Neuron (in vitro differentiated cells): ENCODE measurements at regions not wholly inside any gene's neighbourhood (a gene's known extent, or its start where the extent isn't known, plus 50 kb on each side); places are given as distances from the start of the nearest gene placed in this dataset.
"Not testable (repeated sequence)": the region's sequence is repeated elsewhere in the genome, so short reads cannot be mapped to it uniquely, and the experiment has no call there.

Experiments used
- H2AFZ ChIP-seq: one replicate; pipeline ENCODE4 v1.6.1; 2013; ENCODE audit warnings: low read depth, mild to moderate bottlenecking, inconsistent platforms, low read length, moderate library complexity
- H3K27me3 ChIP-seq: one replicate; pipeline ENCODE4 v1.6.1; 2013; ENCODE audit warnings: low read length; ENCODE audit not compliant: insufficient read depth
- H3K36me3 ChIP-seq: one replicate; pipeline ENCODE4 v1.6.1; 2013; ENCODE audit warnings: low read length; ENCODE audit not compliant: insufficient read depth
- H3K4me1 ChIP-seq: one replicate; pipeline ENCODE4 v1.6.1; 2013; ENCODE audit warnings: low read length; ENCODE audit not compliant: insufficient read depth
- H3K4me3 ChIP-seq: 2 replicates; pipeline ENCODE4 v1.5.1; 2013; ENCODE audit warnings: mild to moderate bottlenecking, low read length, moderate library complexity
- H3K9me3 ChIP-seq: one replicate; pipeline ENCODE4 v1.6.1; 2013; ENCODE audit warnings: low read length

GRCh38 chr4:149194061-149194460 lies 621.6 kb downstream of the IQCM start:
- Histone ChIP-seq H3K36me3 (no peaks in the 10 kb centered on the region), H3K9me3 (no peaks in the 10 kb centered on the region), H3K27me3 (no peaks in the 10 kb centered on the region), H3K4me3 (no peak overlapping the region), H3K4me1 (no peaks in the 10 kb centered on the region), H2AFZ (no peak overlapping the region)

- no peaks in the 10 kb centered on the region for H3K9me3 ChIP-seq
- no peaks in the 10 kb centered on the region for H3K27me3 ChIP-seq
- no peak overlapping the region for H3K4me3 ChIP-seq
These were observed 627.9 kb downstream of the IQCM start for GRCh38 chr4:149187726-149188125.

GRCh38 chr4:149183638-149184037 lies 632.0 kb downstream of the IQCM start:
- no peak overlapping the region for H3K4me3 ChIP-seq
- no peaks in the 10 kb centered on the region for H3K27me3 ChIP-seq
- H3K36me3 ChIP-seq = no peaks in the 10 kb centered on the region
- H3K9me3 ChIP-seq = no peaks in the 10 kb centered on the region
- H3K4me1 ChIP-seq = no peaks in the 10 kb centered on the region
- H2AFZ ChIP-seq = no peak overlapping the region

More at GRCh38 chr4:149187726-149188125, 627.9 kb downstream of the IQCM start:
- Histone ChIP-seq H3K36me3 (no peaks in the 10 kb centered on the region), H3K4me1 (no peaks in the 10 kb centered on the region), H2AFZ (no peak overlapping the region)

GRCh38 chr4:149181459-149181858 lies 634.2 kb downstream of the IQCM start:
- H3K4me3 ChIP-seq, H3K4me1 ChIP-seq, H3K9me3 ChIP-seq, H3K27me3 ChIP-seq, H3K36me3 ChIP-seq, H2AFZ ChIP-seq: not testable (repeated sequence)

GRCh38 chr4:149176039-149176438 lies 639.6 kb downstream of the IQCM start:
- Histone ChIP-seq H2AFZ (no peak overlapping the region), H3K9me3 (no peaks in the 10 kb centered on the region), H3K27me3 (no peaks in the 10 kb centered on the region), H3K4me3 (no peak overlapping the region), H3K36me3 (no peaks in the 10 kb centered on the region), H3K4me1 (no peaks in the 10 kb centered on the region)

GRCh38 chr4:149175549-149175948 lies 640.1 kb downstream of the IQCM start:
- H3K27me3 ChIP-seq = no peaks in the 10 kb centered on the region
- no peaks in the 10 kb centered on the region for H3K4me1 ChIP-seq
- no peaks in the 10 kb centered on the region for H3K36me3 ChIP-seq
- H3K4me3 ChIP-seq = no peak overlapping the region
- H3K9me3 ChIP-seq = no peaks in the 10 kb centered on the region
- H2AFZ ChIP-seq = no peak overlapping the region

GRCh38 chr4:149173241-149174013 lies 642.2 kb downstream of the IQCM start:
- H3K4me1 ChIP-seq = no peaks in the 10 kb centered on the region
- no peaks in the 10 kb centered on the region for H3K27me3 ChIP-seq
- H3K4me3 ChIP-seq = no peak overlapping the region
- no peaks in the 10 kb centered on the region for H3K9me3 ChIP-seq
- no peaks in the 10 kb centered on the region for H3K36me3 ChIP-seq
- H2AFZ ChIP-seq = no peak overlapping the region

- no peaks in the 10 kb centered on the region for H3K27me3 ChIP-seq
- H3K36me3 ChIP-seq = no peaks in the 10 kb centered on the region
- H3K4me3 ChIP-seq = no peak overlapping the region
- H3K9me3 ChIP-seq = no peaks in the 10 kb centered on the region
- no peak overlapping the region for H2AFZ ChIP-seq
- H3K4me1 ChIP-seq = peaks cover 23% of the 10 kb centered on the region
These were observed 647.0 kb downstream of the IQCM start for GRCh38 chr4:149168645-149169044.

GRCh38 chr4:149166876-149167275 lies 648.8 kb downstream of the IQCM start:
- Histone ChIP-seq H3K27me3 (no peaks in the 10 kb centered on the region), H3K4me3 (no peak overlapping the region), H2AFZ (no peak overlapping the region), H3K9me3 (no peaks in the 10 kb centered on the region), H3K4me1 (peaks cover 23% of the 10 kb centered on the region), H3K36me3 (no peaks in the 10 kb centered on the region)

GRCh38 chr4:149166365-149166764 lies 649.3 kb downstream of the IQCM start:
- Histone ChIP-seq H3K27me3 (no peaks in the 10 kb centered on the region), H3K4me3 (no peak overlapping the region), H3K36me3 (no peaks in the 10 kb centered on the region), H3K4me1 (peaks cover 23% of the 10 kb centered on the region), H3K9me3 (no peaks in the 10 kb centered on the region), H2AFZ (no peak overlapping the region)

GRCh38 chr4:149164282-149164681 lies 651.4 kb downstream of the IQCM start:
- Histone ChIP-seq H2AFZ (no peak overlapping the region), H3K9me3 (no peaks in the 10 kb centered on the region), H3K4me1 (peaks cover 23% of the 10 kb centered on the region), H3K36me3 (no peaks in the 10 kb centered on the region), H3K27me3 (no peaks in the 10 kb centered on the region), H3K4me3 (no peak overlapping the region)

- Histone ChIP-seq H3K4me1 (peaks cover 17% of the 10 kb centered on the region), H3K27me3 (no peaks in the 10 kb centered on the region), H3K4me3 (no peak overlapping the region), H3K36me3 (no peaks in the 10 kb centered on the region), H3K9me3 (no peaks in the 10 kb centered on the region), H2AFZ (no peak overlapping the region)
These were observed 654.4 kb downstream of the IQCM start for GRCh38 chr4:149161247-149161646.

GRCh38 chr4:149160370-149160769 lies 655.3 kb downstream of the IQCM start:
- H3K4me3 ChIP-seq = no peak overlapping the region
- H3K9me3 ChIP-seq = no peaks in the 10 kb centered on the region
- no peaks in the 10 kb centered on the region for H3K27me3 ChIP-seq
- H2AFZ ChIP-seq = no peak overlapping the region
- H3K4me1 ChIP-seq = peaks cover 15% of the 10 kb centered on the region
- no peaks in the 10 kb centered on the region for H3K36me3 ChIP-seq

- H3K27me3 ChIP-seq = no peaks in the 10 kb centered on the region
- no peak overlapping the region for H3K4me3 ChIP-seq
- no peaks in the 10 kb centered on the region for H3K9me3 ChIP-seq
- H3K4me1 ChIP-seq = peaks cover 2% of the 10 kb centered on the region
- H3K36me3 ChIP-seq = no peaks in the 10 kb centered on the region
- H2AFZ ChIP-seq = no peak overlapping the region
These were observed 656.8 kb downstream of the IQCM start for GRCh38 chr4:149158817-149159216.
